Ishikawa (cell line): ENCODE measurements at regions not wholly inside any gene's neighbourhood (a gene's known extent, or its start where the extent isn't known, plus 50 kb on each side); places are given as distances from the start of the nearest gene placed in this dataset.

ENCODE experiments used
- CEBPB ChIP-seq: IDR thresholded peaks from 2 replicates; pipeline ENCODE4 v1.6.1; 2012
- CREB1 ChIP-seq: IDR thresholded peaks from 2 replicates; pipeline ENCODE4 v1.6.1; 2012; ENCODE audit warnings: low read depth
- EGR1 ChIP-seq: IDR thresholded peaks from 2 replicates; pipeline ENCODE4 v1.6.1; 2012
- EP300 ChIP-seq: IDR thresholded peaks from 2 replicates; pipeline ENCODE4 v1.6.1; 2012; ENCODE audit warnings: borderline replicate concordance
- FOXM1 ChIP-seq: IDR thresholded peaks from 2 replicates; pipeline ENCODE4 v1.6.1; 2012; ENCODE audit warnings: low read depth, borderline replicate concordance
- MAX ChIP-seq: IDR thresholded peaks from 2 replicates; pipeline ENCODE4 v1.6.1; 2012
- NFIC ChIP-seq: IDR thresholded peaks from 2 replicates; pipeline ENCODE4 v1.6.1; 2012
- RAD21 ChIP-seq: IDR thresholded peaks from 2 replicates; pipeline ENCODE4 v1.6.1; 2012; ENCODE audit warnings: low read depth
- TAF1 ChIP-seq: IDR thresholded peaks from 2 replicates; pipeline ENCODE4 v1.6.1; 2012; ENCODE audit warnings: low read depth, mild to moderate bottlenecking
- TCF12 ChIP-seq: IDR thresholded peaks from 2 replicates; pipeline ENCODE4 v1.6.1; 2012; ENCODE audit warnings: low read depth
- TEAD4 ChIP-seq: IDR thresholded peaks from 2 replicates; pipeline ENCODE4 v1.6.1; 2012
- YY1 ChIP-seq: IDR thresholded peaks from 2 replicates; pipeline ENCODE4 v1.6.1; 2012; ENCODE audit warnings: low read depth
- ZBTB7A ChIP-seq: IDR thresholded peaks from 2 replicates; pipeline ENCODE4 v1.6.1; 2012; ENCODE audit warnings: low read depth
- TF ChIP-seq, protein P1 (sequence below): IDR thresholded peaks from 2 replicates; pipeline ENCODE4 v1.6.1; 2012
- TF ChIP-seq, protein P2 (sequence below): IDR thresholded peaks from 2 replicates; pipeline ENCODE4 v1.6.1; 2012; ENCODE audit warnings: low read depth, mild to moderate bottlenecking

DNA sequence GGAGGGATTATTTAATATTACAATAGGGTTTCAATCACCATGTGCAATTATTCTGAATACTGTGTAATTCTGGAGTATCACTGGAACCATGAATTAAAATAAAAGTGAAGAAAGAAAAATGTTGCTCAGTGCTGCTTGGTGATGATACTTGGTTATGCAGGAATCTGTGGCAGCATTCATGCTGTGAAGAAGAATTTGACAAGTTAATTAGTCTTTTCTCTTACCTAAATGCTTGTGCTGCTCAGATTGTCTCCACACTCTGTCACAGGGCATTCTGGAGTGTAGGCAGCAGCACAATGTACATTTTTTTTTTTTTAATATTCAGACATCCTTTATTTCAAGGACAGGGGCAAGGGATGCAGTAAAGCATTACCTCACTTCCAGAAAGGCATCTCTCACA is 749.3 kb upstream of the CADM2 start:
- no peak for TF ChIP-seq FOXM1
- TF ChIP-seq ZBTB7A: no peak
- TF ChIP-seq, protein P1, sequence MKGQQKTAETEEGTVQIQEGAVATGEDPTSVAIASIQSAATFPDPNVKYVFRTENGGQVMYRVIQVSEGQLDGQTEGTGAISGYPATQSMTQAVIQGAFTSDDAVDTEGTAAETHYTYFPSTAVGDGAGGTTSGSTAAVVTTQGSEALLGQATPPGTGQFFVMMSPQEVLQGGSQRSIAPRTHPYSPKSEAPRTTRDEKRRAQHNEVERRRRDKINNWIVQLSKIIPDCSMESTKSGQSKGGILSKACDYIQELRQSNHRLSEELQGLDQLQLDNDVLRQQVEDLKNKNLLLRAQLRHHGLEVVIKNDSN: no peak
- no peak for TF ChIP-seq TEAD4
- no peak for TF ChIP-seq MAX
- no peak for TF ChIP-seq EGR1
- no peak for TF ChIP-seq TCF12
- no peak for TF ChIP-seq CEBPB
- TF ChIP-seq, protein P2, sequence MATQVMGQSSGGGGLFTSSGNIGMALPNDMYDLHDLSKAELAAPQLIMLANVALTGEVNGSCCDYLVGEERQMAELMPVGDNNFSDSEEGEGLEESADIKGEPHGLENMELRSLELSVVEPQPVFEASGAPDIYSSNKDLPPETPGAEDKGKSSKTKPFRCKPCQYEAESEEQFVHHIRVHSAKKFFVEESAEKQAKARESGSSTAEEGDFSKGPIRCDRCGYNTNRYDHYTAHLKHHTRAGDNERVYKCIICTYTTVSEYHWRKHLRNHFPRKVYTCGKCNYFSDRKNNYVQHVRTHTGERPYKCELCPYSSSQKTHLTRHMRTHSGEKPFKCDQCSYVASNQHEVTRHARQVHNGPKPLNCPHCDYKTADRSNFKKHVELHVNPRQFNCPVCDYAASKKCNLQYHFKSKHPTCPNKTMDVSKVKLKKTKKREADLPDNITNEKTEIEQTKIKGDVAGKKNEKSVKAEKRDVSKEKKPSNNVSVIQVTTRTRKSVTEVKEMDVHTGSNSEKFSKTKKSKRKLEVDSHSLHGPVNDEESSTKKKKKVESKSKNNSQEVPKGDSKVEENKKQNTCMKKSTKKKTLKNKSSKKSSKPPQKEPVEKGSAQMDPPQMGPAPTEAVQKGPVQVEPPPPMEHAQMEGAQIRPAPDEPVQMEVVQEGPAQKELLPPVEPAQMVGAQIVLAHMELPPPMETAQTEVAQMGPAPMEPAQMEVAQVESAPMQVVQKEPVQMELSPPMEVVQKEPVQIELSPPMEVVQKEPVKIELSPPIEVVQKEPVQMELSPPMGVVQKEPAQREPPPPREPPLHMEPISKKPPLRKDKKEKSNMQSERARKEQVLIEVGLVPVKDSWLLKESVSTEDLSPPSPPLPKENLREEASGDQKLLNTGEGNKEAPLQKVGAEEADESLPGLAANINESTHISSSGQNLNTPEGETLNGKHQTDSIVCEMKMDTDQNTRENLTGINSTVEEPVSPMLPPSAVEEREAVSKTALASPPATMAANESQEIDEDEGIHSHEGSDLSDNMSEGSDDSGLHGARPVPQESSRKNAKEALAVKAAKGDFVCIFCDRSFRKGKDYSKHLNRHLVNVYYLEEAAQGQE: no peak
- no peak for TF ChIP-seq RAD21
- TF ChIP-seq EP300: no peak
- no peak for TF ChIP-seq NFIC
- no peak for TF ChIP-seq CREB1
- no peak for TF ChIP-seq TAF1
- TF ChIP-seq YY1: no peak

DNA sequence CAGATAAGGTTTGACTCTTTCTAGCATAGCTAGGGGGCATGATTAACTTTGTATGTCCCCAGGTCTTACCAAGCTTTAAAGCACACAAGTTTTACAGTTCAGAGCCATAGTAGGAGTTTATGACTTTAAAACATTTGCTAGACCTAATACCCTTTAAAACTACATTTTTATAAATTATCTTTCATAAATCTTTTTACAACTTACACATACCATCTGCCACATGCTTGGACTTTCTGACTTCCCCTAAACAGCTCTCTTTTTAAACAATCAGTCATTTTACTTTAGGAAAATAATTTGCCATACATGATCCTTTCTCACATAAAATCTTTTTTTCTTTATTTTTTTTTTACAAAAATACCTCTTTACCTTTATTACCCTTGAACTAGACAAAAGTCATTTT is 735.3 kb upstream of the CADM2 start:
- TF ChIP-seq ZBTB7A: no peak
- TF ChIP-seq, protein P2: no peak
- no peak for TF ChIP-seq CEBPB
- no peak for TF ChIP-seq EGR1
- no peak for TF ChIP-seq EP300

DNA sequence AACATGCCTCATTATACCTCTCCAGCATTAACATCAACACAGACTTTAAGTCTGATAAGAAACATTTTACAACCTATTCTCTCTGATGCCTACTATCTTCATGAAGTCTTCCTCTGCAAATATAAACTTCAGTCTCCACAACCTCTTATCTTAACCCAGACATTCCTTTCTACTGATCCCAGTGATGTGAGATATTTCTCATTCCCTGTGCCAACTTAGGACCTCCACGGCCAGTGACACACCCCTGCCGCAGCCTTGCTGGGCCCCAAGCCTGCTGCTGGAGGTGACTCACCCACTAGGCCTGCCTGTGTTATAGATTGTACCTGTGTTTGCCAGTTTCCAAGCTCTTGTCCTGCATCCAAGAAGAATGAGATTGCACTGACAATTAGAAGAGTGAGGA is 734.5 kb upstream of the CADM2 start:
- TF ChIP-seq TCF12 (no peak), MAX (no peak), NFIC (no peak), YY1 (no peak)
- TF ChIP-seq, protein P2: no peak

GRCh38 chr3:84236261-84236660 is 722.5 kb upstream of the CADM2 start:
- no peak for TF ChIP-seq NFIC
- TF ChIP-seq, protein P2: no peak
- TF ChIP-seq TAF1: no peak
- no peak for TF ChIP-seq EP300
- TF ChIP-seq, protein P1: no peak
- TF ChIP-seq CEBPB: no peak
- TF ChIP-seq CREB1: no peak
- no peak for TF ChIP-seq ZBTB7A
- no peak for TF ChIP-seq TCF12
- TF ChIP-seq YY1: no peak
- no peak for TF ChIP-seq MAX
- TF ChIP-seq FOXM1: no peak
- TF ChIP-seq EGR1: no peak
- TF ChIP-seq RAD21: no peak
- no peak for TF ChIP-seq TEAD4
